Left hindlimb (tissue), 1 donor: ENCODE measurements at regions not wholly inside any gene's neighbourhood (a gene's known extent, or its start where the extent isn't known, plus 50 kb on each side); places are given as distances from the start of the nearest gene placed in this dataset.

Experiments used
- DNase-seq: peaks from one replicate; pipeline ENCODE4 v3.0.0-alpha.2; 2018

DNA sequence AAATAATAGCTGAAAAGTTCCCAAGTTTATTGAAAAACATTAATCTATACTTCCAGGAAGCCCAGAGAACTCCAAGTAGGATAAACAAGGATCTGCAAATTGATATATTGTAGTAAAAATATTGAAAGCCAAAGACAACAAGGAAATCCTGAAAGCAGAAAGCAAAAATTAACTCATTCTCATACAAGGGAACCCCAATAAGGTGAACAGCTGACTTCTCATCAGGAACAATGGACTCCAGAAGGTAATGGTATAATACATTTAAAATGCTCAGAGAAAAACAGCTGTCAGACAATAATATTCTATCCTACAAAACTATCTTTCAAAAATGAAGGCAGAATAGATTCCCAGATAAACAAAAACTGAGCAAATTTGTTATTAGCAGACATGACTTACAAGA is 138.1 kb upstream of the BMP4 start:
- no peak for DNase-seq

DNA sequence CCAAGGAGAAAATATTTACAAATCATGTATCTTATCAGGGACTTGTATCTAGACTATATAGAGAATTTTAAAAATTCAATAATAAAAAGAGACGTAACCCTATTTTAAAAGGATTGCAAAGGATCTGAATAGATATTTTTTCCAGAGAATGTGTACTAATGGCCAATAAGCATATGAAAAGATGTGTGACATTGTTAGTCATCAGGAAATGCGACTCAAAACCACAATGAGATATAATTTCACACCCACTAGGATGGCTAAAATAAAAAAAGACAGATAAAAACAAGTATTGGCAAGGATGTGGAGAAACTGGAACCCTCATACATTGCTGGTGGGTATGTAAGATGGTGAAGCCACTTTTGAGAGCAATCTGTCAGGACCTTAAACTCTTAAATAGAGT is 141.9 kb upstream of the BMP4 start:
- DNase-seq = no peak

DNA sequence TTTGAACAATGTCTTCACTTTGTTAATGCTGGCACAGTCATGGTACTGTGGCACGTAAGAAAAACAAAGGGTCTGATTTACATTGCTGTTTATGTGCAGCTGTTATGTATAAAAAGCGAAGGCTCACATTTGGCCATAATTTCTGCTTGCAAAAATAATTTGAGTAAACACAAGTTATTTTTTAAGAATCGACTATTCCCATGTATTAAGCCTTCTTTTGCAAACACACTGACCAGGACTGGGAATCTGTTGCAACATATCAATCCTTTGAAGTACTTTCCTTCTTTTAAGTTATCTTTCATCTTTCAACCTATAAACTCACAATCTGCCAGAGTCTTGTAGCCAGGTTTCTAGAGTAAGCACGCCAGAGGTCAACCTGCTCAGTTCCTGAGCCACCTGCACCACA is 145.4 kb upstream of the BMP4 start:
- no peak for DNase-seq

DNA sequence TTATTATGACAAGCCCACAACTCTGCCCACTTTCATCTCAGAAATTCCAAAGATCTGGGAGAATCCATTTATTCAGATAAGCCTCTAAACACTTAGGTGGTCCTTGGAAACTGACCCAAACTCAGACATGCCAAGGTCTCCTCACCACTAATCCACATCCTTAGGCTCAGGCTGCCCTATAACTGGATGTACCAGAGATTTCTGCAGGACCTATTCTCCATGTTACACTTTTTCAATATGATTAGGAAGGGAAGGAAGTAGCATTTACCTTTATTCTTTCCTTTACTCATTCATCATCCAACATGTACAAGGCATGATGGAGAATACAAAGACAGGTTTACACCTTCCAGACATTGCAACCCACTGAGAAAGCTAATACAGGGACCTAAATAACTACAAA is 145.9 kb upstream of the BMP4 start:
- DNase-seq = no peak

DNA sequence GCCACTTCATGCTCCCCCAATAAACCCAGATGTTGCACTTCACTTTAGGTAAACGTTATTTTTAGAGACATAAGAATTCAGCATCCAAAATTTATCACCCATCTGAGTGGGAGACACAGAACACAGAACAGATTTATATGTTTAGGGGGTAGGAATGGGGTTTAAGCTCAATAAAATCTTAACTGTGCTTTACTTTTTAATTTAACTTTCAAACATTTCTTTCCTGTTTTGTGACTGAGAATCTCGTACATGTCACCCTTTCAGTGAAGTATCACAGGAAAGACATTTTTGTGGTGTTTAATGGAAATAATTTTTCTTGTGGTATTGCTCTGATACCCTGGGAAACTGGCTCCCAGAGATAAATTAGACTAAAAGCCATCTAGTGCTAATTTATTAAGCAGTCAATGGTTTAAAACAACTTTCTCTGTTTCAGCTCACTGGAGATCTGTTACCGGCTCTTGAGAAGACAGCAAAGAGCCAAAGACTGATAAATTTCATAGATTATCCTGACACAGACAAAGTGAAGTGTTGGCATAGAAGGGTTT is 148.0 kb upstream of the BMP4 start:
- DNase-seq = no peak

DNA sequence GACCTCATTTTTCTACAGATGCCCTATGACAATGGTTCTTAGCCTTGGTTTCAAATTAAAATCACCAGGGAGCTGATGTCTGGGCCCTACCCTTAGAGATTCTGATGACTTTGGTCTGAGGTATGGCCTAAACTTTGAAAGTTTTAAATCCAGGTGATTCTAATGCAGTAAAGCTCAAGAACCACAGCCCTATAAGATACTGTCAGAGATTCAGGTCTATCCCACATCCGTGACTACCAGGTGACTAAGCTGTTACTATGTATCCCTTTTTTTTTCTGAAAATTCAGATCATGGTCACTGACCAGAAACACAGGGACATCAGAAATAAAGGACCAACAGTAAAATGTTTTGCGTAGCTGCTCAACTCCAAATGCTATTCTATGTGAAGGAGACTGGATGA is 148.8 kb upstream of the BMP4 start:
- DNase-seq = no peak

DNA sequence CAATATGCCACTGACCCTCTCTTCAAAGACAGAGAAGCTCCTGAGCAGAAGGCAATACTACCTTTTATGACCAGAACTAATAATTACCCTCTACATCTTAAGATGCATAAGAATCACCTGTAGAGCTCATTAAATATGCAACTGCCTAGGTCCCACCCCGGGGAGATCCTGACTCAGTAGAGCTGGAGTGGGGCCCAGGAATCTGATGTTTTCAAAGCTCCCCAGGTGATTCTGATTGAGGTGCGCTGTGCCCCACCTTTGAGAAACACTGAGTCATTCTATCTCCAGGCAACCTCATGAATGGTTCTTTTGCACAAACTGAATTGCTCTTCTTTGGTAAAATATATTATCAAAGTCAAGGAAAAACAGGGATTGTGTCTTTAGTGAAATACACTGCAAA is 149.3 kb upstream of the BMP4 start:
- no peak for DNase-seq

DNA sequence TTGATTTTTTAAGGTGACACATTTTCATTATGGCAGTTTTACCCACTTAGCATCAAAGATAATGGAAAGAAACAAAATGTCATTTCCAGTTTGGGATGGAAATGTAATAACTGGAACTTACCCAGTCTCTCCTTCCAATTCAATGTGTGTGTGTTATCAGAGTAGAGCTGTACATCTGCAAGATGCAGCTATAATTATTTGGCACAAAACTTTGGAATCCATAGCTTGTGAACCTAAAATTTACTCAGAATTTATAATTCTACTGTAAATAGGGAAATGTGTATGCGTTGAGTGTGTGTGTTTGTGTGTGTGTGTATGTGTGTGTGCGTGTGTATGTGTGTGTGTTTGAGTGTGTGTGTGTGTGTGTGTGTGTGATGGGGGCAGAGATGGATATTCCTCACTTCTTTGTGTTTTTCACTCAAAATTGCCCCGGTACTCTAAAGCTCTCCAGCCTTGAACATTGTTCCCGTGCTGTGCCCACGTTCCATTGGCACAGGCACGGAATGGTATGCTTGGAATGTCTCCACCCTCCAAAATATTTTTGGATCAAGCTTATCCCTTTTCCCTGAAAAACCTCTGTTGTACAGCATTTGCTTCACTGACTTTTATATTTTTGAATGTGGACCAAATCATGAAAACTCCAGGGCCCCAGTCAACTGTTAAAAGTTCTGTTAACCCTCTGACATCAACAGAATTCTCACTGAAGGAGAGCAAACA is 150.2 kb upstream of the BMP4 start:
- peak; percentile 61 for DNase-seq

DNA sequence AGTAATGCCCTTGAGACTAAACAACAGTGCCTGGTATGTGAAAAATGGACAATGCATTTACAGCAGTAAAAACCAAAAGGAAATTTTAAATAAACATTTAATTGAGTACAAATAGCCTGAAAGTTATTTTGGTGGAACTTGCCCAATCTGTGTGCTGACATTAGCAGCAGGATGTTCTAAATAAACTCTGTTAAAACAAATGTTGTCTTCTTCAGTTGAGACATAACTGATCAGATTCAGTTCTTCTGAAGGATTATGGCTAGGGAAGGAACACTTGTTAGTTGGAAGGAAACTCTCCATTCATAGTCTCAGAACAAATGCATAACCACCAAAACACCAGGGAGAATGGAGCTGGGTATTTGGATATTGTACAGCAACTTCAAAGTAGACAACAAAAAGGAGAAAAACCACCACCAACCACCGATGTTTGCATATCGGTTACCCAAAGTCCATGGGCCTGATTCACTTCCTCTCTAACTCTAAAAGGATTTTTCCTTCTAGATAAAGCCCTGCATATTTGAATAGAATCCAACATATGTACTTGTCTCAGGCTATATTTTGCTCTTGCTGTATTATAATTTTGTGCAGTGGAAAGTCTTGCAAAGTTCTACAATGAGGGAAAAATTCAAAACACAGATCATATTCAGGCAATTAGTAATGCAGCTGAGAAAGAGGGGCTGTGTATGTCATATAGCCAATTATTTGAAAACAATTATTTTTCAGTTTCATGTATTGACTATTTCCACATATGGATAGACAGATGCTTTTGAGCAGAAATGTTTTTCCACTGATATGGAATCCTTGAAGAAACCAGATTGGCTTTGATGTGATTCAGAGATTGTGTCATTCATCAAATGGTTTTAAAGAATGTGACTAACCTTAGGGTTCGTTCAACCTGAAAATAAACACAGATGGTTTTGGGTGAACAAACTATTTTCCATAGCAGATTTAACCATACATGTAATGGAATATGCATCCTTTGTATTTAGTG is 152.2 kb upstream of the BMP4 start:
- peak; percentile 34 for DNase-seq

DNA sequence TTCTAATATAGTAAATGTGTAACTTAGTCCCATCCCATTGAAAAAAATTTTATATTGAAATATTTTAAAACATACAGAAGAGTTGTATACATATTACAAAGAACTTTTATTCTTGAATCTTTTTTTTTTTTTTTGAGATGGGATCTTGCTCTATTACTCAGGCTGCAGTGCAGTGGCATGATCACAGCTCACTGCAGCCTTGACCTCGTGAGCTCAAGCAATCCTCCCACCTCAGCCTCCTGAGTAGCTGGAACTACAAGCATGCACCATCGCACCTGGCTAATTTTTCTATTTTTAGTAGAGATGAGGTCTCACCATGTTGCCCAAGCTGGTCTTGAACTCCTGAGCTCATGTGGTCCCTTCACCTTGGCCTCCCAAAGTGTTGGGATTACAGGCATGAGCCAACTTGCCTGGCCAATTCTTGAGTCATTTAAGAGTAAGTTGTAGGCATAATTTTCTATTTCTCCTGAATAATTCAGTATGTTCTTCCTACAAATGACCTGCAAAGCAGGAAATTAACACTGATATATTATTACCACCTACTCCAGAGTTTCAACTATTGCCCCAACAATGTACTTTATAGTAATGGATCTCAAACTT is 153.0 kb upstream of the BMP4 start:
- no peak for DNase-seq

DNA sequence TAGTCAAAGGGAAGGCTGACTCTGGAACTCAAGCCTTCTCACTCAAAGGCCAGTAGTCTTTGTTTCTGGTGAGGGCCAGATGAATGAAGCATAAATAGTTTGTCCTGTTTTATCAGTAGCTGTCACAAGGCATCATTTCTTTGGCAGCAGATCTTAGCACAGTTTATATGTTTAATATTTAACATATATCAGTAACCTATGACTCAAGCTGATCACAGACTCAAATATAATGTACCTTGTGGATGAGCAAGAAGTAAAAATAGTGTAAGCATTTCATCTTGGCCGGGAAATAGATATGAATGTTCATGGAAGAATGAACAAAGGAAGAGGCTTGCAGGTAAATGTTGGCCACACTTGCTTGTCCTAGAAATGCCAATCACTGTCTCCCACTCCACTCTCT is 158.3 kb upstream of the BMP4 start:
- DNase-seq = no peak

DNA sequence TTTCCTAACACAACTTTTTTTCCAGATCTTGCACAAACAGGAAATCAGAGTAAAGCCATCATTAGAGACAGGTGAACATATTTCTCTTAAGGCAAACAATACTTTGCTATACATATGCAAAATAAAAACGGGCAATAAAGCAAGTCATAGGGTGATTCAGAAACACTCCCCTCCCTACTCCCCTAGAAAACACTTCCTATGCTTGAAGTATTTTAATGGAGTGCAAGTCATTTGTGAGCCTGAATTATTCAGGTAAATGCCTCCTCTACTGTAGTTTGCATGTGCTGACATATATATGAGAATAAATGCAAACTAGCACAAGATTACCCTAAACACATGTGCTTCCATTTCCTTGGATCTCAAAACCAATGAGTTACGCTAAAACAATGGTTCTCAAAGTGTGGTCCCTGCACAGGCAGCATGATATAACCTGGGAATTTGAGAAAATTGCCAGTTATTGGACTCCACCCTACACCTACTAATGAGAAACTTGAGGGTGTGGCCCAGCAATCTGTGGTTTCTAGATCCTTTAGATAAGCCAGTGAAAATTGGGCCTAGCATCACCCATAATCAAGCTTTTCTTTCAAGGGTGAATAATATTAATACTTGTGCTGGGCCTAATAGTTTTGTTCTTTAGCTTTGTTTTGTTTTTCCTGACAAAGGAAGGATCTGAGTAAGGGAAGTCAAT is 159.7 kb upstream of the BMP4 start:
- no peak for DNase-seq

DNA sequence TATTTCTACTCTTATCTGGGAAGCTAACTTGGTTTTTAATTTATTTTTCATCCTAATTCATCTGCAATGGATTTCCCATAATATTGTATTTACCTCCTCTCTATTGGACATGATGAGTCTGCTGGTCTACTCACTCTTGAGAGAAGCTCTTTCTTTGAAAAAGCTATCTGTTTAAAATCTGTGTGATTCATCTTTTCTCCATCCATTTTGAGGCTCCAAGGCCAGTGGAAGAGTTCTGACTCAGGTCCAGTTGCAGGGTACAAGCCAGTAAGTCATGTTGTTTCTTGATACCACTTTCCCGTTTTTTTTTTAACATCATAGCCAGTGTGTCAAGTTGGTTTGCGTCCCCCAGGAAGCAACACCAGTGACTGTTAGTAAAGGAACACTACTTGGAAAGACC is 160.3 kb upstream of the BMP4 start:
- no peak for DNase-seq

DNA sequence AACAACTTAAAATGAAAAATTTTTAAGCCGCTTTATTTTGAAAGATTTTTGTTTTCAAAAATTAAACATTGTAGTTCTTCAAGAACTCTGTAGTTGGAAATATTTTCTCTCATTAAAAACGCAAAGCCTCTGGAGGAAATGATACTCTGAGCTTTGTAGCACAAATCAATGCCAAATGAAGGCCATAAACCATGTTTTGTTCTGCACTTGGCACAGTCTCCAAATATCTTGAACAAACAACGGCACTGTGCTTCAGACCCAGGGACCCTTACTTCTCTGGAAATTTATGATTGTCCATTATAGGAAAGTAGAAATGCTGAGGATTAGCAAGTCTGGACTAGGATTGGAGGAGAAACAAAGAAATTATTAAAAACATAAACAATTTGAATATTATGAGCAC is 160.8 kb upstream of the BMP4 start:
- no peak for DNase-seq

DNA sequence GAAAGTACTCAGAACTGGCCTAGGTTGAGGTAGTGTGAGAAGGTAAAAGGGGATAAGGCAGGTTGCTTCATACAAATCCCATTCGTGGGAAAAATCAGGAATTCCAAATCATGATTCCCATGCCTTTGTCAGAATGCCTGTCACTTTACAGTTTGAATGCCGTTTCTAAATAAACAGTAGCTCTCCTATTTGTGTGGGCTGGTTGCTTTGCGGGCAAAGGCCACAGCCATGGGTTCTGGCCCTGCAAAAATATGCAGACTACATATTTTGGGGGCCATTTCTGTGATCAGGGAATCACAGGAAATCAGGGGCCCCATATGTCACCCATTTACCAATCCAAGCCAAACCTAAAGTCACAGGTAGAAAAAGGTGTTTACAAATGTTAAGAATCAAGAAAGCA is 161.3 kb upstream of the BMP4 start:
- DNase-seq = no peak

DNA sequence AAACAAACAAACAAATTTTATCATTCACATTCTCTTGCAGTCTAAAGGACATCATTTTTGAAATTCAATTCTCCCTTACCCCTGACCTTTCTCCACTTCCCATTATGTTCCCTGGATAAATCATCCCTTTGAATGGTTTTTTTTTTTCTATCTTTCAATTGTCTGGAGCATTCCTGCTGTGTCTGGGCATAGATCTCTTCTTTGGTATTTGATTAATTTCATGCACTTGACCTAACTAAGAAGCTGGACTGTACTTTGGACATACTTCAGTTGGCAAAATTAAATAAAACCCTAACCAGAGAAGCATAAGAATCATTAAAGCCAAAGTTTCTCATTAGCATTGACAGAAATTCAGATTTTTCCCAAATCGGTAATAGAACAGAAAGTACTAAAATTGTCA is 163.6 kb upstream of the BMP4 start:
- no peak for DNase-seq

DNA sequence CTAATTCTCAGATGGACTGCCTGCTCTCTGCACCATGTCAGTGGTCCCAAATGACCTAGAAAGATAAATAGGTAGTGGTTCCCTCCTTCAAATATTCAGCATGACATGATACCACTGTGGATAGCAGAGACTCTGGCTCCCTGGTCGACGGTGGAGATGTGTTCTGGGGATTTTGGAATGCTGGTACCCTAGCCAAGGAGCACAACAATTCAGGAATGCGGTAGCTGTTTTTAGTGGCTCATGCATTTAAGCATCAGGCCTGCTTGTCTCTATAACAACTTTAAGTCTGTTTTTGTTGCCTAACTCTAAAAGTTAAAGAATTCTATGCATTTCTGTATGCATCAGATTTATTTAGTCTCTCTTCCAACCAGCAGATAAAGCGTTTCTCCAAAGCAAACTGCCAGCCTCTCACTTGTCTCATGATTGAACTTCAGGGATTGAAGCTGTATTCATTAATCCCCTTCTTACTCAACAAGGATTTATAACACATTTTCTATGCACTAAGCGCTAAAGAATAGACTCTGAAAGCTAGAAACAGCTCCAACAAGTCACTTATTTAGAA is 164.9 kb upstream of the BMP4 start:
- no peak for DNase-seq

DNA sequence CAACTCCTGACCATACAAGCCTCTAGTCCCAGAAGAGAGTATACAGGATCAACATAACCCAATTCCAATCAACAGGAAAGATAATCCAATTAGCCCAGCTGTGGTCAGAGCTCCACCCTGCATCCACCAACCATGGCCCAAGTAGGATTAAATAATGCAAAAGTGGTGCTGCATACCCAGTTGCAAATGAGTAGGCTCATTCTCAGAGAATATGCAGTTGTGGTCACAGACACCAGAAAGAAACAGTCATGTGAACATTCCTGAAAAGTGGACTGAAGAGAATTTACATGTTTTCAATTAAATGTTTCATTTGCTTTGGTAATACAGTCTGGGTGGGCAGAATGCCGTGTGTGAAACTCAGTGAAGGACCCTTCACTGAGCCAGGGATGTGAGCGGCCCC is 167.2 kb upstream of the BMP4 start:
- DNase-seq = no peak

DNA sequence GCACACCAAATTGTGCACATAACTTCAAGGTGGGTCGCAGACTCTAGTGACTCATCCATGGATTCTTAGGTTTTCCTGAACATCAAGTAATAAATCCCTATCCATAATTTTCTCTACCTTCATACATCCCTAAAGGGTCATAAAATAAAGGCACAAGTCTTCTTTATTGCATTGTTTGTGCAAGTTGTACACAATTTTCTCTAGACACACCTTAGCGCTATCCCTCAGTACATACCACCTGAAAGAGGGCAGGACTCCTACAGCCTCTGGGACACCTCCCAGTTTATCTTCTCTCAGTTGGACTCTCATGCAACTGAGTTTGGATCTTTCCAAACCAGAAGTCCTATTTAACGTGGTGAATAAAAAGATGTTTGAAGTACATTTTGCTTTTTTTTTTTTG is 168.5 kb upstream of the BMP4 start:
- no peak for DNase-seq

DNA sequence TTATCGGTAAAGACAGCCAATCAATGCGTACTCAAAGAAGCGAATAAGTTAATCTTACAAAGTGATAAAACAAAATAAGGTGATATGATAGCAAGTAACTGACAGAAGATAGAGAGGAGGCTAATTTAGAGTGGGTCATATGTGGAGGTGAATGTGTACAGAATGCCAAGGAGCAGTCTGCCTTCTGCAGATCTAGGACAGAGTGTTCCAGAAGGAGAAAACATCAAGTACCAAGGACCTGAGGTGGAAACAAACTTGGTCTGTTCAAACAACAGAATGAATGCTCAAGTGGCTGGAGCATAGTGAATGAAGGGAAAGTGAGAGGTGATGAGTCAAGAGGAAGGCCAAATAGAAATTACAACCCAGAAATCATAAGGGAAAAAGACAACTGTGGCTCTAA is 170.3 kb upstream of the BMP4 start:
- no peak for DNase-seq

DNA sequence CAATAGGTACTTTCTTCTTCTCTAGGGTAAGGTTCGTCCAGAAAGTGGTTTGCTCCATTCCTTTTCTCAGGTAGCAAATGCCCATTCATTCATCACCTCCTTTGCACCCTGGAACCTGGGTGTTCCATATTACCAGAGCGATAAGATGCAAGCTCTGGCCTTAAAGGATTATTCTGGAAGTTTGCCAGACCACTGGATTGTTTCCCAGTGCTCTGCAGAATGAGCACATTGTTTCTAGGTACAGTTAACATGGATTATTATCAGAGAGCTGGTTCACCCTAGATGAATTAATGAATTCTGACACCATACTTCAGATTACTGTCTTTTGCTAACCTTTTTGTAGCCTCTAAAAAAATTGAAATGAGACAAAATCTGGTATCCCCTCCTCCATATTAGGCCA is 170.9 kb upstream of the BMP4 start:
- no peak for DNase-seq

DNA sequence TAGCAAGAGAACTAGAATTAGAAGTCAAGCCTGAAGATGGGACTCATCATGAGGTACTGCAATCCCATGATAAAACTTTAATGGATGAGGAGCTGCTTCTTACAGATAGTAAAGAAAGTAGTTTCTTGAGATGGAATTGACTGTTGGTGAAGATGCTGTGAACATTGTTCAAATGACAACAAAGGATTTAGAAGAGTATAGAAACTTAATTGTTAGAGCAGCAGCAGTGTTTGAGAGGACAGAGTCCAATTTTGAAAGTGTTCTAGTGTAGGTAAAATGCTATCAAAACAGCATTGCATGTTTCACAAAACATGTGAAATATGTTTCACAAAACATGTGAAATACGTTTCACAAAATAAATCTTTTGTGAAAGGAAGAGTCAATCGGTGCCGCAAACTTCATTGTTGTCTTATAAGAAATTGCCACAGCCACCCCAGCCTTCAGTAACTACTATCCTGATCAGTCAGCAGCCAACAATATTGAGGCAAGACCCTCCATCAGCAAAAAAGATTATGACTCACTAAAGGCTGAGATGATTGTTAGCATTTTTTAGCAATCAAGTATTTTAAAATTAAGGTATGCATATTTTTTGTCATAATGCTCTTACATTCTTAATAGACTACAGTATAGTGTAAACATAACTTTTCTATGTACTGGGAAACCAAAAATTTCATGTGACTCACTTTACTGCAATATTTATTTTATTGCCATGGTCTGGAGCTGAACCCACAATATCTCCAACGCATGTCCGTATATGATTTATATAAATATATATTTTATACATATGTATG is 173.4 kb upstream of the BMP4 start:
- DNase-seq = no peak
